Glomerular endothelial cell (primary cell): ENCODE measurements at regions not wholly inside any gene's neighbourhood (a gene's known extent, or its start where the extent isn't known, plus 50 kb on each side); places are given as distances from the start of the nearest gene placed in this dataset.

Experiments used
- DNase-seq: peaks from one replicate; pipeline ENCODE4 v3.0.0-alpha.2; 2011; ENCODE audit warnings: low read depth, low spot score; ENCODE audit errors: extremely low read depth

- no peak for DNase-seq
Observed at GRCh38 chr10:36391405-36391804, 734.0 kb upstream of the ANKRD30A start.

GRCh38 chr10:36390221-36390620, 735.2 kb upstream of the ANKRD30A start:
- no peak for DNase-seq

GRCh38 chr10:36388166-36388565, 737.2 kb upstream of the ANKRD30A start:
- DNase-seq, result no peak

DNA sequence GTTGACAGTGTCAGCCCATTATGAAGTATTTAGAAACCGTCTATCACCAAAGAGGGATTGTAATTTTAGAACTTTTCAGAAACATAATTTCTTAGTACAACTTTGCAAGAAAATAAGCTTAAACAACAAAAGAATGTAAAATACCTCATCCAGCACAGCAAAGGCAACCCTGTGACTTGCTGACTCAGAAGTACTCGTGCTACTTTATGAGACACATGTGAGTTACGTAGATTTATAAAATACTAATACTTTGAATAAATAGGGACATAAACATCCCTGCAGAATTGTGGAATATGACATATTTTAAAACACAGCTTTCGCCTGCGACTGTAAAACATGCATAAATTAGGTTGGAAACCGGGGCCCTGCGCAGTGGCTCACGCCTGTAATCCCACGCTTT, 739.7 kb upstream of the ANKRD30A start:
- DNase-seq, result no peak

- DNase-seq, result no peak
Observed at GRCh38 chr10:36383349-36383748, 741.3 kb upstream of the FZD8 start.

GRCh38 chr10:36381748-36382147, 739.7 kb upstream of the FZD8 start:
- DNase-seq, result no peak

DNA sequence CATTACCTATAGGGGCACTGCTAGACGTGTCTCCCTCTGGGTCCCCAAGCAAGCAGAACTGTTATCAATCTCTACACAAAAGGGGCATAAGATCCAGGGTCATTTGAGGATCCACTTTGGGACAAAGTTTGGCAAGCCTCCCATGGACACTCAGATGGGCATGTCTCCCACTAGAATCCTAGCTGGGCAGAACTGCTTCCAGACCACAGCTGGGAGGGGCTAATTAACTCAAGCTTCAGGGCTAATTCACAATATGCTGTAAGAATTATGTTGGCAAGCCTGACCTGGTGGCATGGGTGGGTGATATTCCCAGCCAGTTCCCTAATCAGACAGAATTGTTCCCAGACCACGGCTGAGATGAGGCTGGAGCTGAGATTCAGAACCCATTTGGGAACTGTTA, 738.4 kb upstream of the FZD8 start:
- DNase-seq, result no peak

- no peak for DNase-seq
Observed at GRCh38 chr10:36375107-36375506, 733.0 kb upstream of the FZD8 start.

- DNase-seq, result no peak
Observed at GRCh38 chr10:36373424-36374096, 731.5 kb upstream of the FZD8 start.

DNA sequence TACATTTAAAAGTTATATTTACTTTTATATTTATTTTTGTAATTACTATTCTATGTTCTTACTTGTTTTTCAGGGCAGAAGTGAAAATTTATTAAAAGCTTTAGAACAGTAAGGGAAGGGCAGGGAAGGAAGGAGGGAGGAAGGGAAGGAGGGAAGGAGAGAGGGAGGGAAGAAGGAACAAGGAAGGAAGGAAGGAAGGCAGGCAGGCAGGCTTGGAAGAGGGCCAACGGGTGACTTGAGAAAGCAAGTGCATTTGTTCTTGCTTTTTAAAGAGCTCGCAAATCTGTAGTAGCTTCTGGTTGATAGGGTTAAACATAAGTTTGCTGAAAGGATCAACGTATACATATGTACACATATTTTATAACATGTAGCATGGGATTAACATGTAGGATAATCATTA, 725.3 kb upstream of the FZD8 start:
- DNase-seq, result no peak

- DNase-seq, result no peak
Observed at GRCh38 chr10:36366843-36367242, 724.7 kb upstream of the FZD8 start.

DNA sequence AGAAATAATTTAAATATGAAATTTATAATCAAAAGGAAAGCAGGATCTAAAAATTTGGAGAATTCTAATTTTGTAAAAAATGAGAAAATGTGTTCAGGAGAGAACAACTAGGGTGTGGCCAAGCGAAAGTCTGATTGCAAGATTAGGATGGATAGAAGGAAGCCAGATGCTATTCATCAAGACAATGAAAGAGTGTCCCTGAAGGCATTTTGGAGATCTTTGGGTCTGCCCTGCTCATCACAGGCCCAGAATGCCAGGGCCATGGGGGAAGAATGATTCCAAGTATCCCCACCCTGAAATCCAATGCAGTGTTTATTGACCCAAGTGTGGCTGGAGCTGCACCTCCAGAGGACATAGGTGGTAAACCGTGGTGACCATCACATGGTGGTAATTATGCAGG, 724.0 kb upstream of the FZD8 start:
- no peak for DNase-seq

DNA sequence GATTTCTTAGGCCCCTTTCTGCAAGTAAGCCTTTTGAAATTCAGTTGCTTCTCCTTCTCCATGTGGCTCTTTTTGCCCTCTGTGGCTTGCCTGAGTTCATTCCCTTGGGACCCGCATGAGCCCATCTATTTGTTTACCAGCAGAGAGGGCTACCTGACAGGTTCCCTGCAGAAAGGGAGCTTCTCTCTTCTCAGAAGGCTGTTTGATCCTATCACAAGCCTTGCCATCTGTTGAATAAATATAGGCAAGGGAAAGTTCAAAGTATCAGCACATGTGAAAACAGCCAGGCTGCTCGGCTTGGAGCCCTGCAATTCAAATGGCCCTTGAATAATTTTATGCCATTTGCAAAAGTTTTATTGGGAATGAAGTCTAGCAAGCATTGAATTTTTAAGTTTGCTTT, 720.2 kb upstream of the FZD8 start:
- DNase-seq, result no peak

DNA sequence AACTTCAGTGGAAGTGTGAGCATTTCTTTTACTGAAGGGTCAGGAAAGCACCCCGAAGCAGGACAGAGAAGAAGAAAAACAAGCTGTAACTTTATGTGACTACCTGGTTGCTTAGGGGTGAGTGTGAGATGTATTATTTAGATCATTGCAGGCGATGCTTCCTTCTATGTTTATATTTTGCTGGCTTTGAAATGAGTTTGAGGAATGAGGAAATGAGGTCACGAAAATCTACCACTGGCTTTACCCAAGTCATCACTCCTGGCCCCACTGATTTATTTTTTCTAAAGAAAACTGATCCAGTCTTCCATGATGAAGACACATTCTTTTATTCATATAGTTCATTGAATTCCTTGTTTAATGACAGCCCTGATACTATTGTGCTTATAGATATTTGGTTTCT, 716.6 kb upstream of the FZD8 start:
- no peak for DNase-seq

DNA sequence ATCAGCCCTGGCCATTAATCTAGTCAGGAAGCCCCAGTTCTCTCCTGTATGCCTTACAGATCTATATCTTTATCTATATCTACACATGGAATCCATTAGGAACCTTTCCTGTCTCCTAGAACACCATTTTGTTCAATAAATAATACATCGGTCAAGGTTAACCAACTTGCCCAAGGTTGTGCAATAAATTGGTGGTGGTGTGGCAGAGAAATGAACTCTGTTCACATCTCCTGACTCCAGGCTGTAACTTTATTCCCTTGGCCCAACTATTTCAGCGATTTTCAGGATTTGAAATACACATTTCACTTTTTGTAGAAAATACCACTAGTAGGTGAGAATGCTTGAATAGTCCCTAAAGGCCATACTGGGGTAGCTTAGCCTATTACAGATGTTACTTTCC, 712.5 kb upstream of the FZD8 start:
- no peak for DNase-seq

- DNase-seq, result no peak
Observed at GRCh38 chr10:36351159-36351558, 709.1 kb upstream of the FZD8 start.

DNA sequence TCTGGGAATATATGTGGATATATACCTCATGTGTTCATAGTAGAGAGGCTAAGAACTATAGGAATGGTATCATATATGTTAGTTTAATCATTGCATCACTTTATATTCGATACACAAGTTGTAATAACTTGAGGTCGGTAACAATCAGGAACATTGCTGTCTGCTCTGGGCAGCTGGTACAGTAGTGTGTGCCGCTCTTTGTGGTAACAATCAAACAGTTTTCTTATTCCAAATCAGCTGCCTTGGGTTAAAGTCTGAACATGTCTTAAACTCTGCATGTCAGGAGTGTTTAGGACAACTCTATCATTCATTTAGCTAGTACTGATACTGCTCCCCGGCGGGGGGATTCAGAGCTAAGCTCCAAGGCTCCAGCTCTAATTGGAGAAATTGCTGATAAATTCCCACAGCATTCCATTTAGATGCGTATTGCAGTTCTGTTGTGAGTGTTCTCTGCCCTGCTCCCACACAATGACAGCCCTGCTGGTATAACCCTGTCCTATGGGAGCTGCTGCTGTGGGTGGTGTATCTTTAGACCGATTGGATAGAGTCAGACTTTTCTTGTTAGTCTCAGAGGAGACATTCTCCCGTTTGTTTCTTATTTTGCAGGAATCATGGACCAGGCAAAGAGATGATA, 707.5 kb upstream of the FZD8 start:
- DNase-seq, result no peak

DNA sequence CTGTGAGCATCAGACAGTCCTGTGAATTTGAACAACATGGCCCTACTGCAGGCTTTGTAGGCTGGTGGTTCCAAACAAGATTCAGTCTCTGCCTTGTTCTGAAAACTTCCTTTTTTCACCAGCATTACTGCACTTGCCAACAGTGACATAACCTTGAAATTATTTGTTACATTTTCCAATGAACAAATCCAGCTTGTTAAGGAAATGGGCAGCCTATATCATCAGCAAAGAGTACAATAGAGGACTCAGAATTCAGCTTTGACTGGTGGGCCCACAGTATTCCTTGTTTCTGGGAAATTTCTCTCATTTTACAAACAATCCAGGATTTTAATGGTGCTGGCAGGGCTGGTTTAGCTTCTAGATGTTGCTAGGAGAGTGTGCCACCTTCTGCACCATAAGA, 703.7 kb upstream of the FZD8 start:
- no peak for DNase-seq

- no peak for DNase-seq
Observed at GRCh38 chr10:36345175-36345533, 703.1 kb upstream of the FZD8 start.

DNA sequence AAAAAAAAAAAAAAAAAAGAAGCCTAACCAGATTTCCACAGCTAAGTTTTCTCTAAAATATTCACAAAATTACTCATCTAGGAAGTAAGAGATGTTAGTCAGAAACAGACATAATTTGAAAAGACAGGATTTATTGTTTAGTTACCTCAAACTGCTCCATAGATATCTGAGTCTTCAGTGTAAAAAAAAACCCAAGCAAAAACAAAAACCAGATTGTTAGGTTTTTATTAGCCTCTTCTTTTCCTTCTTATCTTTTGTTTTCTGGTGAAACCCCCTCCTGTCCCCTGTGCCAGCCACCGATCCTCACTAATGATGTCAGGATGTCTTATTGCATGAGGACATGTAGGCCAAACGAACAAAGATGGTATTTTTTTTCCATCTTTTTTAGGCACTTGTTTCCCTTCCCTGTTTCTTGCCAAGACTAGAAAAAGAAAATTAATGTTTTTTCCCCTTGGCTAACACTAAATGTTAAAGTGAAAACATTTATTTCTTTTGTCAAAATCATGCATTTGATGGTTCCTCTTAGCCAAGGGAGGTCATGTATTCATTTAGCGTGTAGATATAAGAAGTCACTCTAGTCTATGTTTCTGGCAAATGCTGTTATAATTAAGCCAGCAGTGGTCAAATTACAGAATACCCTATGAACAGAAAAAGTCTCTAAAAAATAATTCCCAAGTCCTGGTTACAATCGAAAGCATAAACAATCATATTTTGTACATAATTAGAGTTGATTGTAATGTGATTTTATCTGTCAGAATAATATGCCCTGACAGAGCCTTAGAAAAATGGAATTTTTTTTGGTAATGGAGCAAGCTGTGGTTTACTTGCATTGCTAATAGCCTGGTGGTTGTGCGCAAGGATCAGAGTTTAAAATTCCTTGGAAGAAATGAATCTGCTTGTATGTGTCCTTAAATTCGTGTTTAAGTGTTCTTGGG, 702.4 kb upstream of the FZD8 start:
- no peak for DNase-seq

GRCh38 chr10:36342781-36343180, 700.7 kb upstream of the FZD8 start:
- DNase-seq, result no peak

- no peak for DNase-seq
Observed at GRCh38 chr10:36341471-36341870, 699.4 kb upstream of the FZD8 start.
